HT-29 (cell line): ENCODE measurements at regions not wholly inside any gene's neighbourhood (a gene's known extent, or its start where the extent isn't known, plus 50 kb on each side); places are given as distances from the start of the nearest gene placed in this dataset.

ENCODE experiments used
- DNase-seq: peaks from one replicate; pipeline ENCODE4 v3.0.0-alpha.2; 2015; ENCODE audit warnings: low spot score

DNA sequence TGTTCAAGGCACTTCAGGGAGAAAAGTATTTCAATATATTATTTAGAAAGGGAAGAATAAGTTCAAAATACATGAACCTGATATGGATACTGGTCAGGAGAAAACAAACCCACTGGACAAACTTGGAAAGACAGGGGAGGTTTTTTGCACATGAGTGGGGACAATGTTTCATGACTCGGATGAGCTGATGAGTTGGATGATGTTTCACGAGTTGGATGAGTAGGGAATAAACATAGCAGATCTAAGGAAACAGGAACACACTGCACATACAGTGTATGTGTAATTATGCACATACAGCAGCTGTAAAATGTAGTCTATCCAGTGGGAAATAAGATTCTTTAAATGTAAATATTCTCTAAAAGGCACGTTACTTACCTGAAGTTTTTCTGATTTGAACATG is 682.9 kb upstream of the ADAMTS5 start:
- DNase-seq = no peak

DNA sequence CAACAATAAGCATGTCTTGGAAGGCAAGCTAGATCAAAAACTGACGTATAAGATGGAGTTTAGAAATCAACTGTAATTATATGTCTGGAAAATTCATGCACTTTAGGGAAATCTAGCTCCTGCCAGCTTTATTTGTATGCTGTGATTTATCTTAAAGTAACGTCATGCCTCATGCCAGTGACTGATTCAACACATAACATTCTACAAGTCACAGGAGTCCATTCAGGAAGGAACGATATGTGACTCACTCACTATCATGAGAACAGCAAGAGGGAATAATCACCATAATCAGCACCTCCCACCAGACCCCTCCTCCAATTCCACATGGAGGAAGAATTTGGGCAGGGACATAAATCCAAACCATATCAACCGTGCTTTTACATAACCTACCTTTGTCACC is 682.4 kb upstream of the ADAMTS5 start:
- DNase-seq = no peak

DNA sequence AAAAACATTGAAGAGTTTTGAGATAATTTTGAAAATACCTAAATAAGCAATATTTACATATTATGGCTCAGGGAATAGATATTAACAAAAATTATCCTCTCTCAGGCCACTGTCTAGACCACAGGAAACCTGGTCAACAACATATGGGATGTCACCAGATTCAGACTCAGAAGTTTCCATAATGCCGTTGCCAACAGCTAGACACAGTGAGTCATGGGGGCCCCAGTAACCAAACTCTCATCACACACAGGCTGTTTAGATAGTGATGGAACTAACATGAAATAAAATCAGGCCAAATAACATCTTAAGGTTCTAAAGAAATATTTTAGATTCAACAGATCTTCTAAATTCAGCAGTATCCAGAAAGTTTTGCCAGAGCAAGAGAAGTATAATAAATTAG is 681.7 kb upstream of the ADAMTS5 start:
- DNase-seq = no peak

DNA sequence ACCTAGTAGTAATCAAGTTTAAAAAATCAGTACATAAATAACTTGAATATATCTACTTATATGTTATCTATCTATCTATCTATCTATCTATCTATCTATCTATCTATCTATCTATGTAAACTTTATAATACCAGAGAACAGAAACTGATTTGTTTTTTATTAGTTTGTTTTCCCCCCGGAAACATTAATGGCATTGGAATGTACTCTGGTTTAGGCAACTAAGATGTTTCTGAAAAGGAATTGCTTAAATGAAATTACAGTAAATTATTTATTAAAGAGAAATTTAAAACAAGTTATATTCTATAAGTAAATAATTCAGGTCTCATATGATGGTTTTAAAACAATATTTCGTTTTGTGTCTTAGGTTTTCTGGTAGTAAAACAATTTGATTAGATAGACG is 681.0 kb upstream of the ADAMTS5 start:
- no peak for DNase-seq

DNA sequence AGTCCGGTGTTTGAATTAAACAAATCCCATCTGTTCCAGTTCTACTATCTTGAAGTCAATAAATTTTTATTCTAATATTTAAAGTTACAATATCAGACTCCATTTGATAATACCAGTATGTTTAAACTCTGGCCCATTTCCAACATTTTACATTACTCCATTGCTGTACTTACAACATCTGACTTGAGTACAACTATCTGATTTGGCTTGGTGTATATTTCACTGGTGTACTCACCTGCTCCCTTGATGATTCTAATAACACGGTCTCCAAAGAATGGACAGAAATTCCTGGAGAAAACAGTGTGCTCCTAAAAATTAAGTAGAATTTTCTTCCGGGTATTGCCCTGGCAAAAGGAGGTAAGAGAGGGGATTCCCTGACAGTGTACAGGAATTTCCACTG is 680.5 kb upstream of the ADAMTS5 start:
- DNase-seq = no peak

DNA sequence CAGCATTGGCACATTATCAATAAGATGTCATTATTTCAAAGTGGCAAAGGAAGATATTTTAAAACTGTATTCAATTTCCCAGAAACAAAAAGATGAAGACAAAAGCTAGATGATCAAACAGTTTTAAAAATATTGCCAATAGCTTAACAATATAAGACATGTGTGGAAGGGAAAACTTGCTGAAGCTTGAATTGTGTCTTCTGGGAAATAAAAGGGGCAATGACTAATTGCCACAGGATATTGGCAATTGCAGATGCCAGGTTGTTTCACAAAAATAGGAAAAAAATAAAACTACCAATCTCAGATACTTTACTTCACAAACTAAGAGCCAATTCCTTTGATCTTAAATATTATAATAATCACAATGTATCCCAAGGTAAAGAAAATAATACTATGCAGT is 679.8 kb upstream of the ADAMTS5 start:
- no peak for DNase-seq

DNA sequence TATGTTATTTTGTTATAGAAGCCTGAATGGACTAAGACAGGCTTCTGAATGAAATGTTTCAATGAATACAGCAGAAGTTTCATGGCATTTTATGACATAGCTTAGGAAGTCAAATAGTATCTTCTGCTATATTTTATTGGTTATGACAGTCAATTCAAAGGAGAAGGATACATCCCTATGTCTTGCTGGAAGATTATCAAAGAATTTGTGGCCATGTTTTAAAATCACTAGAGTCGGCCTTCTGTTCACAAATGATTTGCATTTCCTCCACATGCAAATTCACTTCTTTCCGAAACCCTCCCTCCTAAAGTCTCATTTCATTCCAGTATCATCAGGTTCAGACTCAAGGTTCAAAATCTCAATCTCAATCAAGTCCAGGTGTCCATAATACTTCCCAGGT is 679.2 kb upstream of the ADAMTS5 start:
- no peak for DNase-seq

DNA sequence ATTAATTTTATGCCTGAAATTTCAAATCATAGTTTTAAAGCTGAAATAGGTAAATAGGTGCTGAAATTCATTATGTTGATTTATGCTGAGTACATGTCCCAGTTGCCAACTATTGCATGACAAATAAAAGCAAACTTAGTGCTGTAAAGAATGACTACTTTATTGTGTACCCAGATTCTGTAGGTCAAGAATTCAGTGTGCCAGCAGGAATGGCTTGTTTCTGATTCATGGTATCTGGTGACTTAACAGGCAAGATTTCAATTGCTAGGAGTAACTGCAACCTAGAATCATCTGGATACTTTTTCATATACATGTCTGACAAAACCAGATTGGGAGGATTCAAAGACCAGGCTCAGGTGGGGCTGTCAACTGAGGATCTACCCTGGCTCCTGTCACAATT is 678.4 kb upstream of the ADAMTS5 start:
- DNase-seq = no peak

DNA sequence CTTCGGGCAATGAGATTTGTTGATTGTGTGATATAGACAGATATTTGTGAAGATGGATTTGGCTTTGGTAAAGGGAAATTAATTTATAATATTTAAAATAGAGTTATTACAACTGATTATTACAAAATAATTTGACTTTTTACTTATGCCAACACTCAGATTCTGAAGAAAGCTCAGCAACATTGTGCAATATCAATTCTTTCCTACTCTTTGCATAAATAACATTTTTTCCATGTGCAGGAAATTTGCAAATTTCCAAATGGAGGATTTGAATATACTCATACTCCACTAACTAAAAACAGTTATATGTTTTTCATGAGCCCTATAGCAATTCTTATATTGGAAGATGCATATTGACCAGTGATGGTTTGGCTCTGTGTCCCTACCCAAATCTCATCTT is 676.4 kb upstream of the ADAMTS5 start:
- DNase-seq = no peak

DNA sequence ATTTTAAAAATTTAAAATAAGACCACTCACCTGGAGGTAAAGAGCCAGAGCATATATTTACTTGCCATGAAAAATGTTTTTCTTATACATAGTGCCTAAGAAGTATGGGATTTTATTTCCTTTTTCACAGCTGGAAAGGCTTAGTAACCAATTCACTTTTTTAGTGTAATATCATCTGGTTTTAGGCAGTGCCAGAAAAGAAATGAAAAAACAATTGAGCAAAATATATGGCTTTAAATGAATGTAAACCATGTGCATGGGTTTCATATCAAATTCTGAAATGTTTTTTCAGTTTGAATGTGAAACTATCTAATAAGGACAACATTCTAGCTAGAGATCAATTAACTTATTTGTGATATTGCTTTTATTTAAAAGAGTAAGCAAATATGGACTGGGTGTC is 672.4 kb upstream of the ADAMTS5 start:
- no peak for DNase-seq

DNA sequence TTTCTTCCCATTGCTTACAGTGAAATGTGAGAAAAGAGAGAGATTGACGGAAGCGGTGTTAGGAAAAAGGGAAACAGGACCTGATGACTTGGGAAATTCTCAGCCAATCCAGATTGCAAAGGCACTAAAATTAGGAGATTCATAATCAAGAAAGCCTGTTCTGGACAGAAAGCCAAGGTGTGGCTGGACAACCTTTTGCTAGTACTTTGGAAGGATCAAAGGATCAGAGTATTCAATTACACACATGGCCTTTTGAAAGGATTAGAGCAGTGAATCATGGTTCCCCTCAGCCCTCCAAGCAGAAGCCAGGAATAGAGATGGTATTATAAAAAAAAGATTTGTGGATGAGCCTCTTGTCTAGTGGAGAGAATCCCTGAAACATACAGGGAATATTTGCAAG is 669.8 kb upstream of the ADAMTS5 start:
- no peak for DNase-seq

DNA sequence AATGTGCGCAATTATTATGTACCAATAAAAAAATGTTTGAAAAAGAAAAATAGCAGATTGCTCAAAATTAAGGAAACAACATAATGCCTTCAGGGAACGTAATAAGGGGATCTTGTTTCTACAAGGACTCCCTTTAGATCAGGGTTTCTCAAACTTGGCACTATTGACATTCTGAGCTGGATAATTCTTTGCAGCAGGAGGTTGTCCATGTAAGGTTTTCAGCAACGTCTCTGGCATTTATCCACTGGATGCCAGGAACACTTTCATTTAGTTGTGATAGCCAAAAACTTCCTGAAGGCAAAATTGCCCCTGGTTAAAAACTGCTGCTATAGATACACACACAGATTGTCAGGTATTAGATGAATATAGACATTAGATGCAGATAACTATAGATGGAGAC is 666.7 kb upstream of the ADAMTS5 start:
- no peak for DNase-seq

DNA sequence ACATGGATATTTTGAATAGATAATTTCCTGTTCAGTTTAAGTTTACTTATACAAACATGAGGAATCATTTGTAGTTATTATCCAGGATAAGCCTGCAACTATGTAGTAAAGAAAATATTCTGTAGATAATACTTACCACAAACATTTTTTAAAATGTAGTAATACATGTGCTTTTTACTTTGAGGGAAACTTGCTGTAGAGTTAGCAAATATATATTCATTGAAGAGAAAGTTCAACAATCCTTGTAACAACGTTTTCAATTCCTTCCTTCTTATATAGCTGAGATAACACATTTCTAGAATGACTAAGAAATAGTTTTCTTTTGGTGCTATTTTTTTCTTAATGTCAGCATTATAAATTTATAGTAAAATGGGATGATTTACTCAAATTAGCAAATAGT is 664.6 kb upstream of the ADAMTS5 start:
- no peak for DNase-seq

DNA sequence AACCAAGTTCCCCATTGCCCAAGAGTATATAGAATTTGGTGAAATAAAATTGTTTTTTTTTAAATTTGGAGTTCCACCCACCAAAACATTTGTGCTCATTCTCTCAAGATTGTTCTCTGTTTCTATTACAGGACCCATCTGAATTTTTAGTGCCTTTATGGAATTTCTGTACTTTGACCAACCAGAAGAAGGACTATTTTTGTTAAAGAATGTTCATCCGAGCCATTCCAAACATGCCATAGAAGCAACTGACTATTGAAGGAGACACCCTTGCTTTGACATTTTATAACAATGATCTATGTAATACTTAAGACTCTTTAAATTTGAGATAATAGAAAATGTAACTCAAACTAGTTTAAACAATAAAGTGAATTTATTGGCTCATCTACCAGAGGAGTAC is 655.7 kb upstream of the ADAMTS5 start:
- DNase-seq = no peak

DNA sequence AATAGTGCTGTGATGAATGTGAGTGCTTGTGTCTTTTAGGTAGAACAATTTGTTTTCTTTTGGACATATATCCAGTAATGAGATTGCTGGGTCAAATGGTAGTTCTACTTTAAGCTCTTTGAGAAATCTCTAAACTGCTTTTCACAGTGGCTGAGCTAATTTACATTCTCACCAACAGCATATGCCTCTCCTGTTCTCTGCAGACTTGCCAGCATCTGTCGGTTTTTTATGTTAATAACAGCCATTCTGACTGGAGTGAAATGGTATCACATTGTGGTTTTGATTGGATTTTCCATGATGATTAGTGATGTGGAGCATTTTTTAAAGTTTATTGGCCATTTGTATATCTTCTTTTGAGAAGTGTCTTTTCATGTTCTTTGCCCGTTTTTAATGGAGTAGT is 647.3 kb upstream of the ADAMTS5 start:
- no peak for DNase-seq

DNA sequence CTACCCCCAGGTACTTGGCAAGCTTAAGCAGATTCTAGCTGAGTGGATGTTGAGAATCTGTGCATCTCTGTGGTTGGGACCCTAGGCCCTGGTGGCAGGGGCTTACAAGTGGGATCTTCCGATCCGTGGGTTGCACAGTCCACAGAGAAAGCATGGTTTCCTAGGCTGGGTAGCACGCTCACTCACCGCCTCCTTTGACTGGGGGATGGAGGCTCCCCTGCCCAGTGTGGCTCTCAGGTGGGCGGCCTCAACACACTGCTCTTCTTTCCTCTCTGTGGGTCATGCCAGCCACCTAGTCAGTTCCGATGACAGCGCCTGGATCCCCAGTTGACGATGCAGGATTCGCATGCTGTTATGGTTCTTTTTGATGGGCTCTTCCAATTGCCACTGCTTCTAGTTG is 639.5 kb upstream of the ADAMTS5 start:
- DNase-seq = no peak

DNA sequence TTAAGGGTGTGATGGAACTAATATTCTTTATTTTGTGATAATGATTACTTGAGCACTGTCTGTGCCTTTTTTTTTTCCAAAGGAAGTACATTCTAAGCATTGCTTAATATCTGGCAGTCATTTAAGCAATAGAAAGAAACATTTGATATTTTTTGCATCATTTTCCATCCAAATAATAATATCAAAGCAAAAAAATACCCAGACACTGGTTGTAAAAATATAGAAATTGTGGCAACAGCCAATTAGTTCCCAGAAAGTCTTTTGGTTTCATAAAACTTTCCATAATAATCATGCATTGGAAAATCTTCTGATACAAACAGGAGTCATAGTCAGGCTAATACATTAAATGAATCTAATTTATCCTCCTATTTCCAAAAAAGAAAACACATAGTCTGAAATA is 629.3 kb upstream of the ADAMTS5 start:
- DNase-seq = no peak

DNA sequence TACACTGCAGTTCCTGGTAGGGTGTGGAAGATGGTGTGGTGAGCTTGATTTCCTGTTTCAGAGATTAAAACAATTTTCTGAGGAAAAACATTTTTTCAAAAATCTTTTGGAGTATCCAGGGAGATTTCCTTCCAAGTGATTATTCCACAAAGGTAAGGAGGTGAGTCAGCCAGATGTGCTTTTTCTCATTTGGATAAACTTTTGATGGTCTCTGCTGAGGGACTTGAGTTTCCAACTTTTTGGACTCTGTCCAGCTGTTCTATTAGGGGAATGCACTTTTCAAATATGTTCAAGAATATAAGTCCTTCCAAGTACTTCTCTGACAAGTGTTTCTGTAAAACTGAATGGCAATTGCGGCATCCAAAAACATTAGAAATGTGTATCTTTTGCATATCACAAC is 628.8 kb upstream of the ADAMTS5 start:
- no peak for DNase-seq

DNA sequence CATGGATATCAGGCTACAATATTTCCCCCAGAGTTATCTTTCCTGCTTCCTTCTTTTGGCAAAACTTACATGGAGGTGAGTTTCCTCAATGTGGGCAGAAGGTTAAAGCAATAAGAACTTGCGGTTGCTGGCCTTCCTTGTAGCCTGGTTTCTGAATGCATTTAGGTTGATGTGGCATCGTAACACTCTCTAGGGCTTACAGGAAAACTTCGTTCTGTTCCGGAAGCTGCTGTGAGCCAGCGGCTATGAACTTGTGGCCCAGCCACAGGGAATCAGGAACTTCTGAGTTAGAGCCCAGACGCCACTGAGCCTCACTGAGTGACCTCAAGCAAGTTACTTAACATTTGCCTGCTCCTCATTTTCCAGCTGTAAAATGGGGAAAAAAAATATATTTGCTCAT is 623.4 kb upstream of the ADAMTS5 start:
- peak; percentile 44 for DNase-seq

DNA sequence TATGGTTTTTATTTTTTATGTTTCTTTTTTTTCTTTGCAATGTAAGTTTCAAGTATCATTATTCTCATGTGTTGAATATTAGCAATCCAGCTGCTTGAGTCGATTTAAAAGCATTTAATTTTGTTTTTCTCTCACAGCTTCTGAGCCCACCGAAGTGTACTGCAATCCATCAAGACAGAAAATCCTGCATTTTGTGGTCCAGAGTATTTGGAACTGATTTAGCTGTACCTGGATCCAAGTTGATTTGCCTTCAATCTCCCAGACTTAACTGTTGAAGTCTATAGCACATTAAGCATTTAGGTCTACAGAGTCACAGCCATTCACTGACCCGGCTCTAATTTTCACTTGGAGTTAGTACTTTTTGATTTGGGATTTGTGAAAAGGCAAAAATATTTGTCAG is 622.9 kb upstream of the ADAMTS5 start:
- no peak for DNase-seq

DNA sequence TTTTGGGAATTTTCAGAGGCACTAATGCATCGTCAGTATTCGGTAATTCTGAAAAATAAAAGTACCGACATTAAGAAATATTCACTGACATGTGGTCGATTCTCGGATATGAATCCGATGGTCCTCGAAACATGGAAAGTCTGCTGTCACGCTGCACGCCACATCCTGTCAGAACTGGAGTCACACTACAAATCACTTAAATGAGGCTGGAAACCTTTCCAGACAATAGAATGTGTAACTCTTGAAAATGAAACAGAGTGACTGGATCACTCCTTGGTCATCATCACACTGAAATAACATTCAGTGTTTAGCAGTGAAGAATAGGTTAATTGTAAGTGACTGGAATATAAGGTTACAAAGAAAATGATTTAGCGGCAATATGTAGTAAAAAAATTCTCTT is 620.1 kb upstream of the ADAMTS5 start:
- no peak for DNase-seq

DNA sequence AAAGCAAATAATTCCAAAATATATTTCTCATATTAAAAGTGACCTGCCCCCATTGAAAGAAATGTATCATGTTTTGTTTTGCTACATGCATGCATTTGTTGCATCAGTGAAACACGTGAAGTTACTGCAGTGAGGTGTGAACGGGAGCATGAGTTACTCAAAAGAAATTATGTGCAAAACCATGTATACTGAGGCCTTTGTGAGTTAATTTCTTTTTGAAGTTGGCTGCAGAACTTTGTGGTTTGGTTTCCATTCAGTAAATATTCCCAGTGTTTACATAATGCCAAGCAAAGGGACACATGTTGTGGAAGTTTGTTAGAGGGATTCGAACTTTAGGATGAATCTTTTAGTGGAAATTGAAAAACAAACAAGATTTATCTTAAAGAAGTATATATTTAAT is 619.4 kb upstream of the ADAMTS5 start:
- DNase-seq = no peak

DNA sequence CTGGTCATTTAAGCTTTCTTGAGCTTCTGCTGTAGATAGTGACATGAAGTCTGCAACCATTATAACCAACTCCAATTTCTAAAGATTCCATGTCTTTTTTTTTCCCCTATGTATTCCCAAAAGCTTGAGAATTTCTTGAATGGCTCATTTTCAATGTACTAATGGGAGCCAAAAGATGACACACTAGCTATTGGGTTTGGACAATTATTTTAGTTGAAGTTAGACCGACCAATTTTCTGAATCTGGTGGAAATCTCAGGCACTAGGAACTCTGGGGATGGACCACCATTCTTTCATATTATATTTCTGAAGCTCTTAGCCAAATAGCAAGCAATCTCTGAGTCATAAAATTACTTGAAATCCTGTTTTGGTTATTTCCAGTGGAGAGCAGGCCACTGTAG is 617.4 kb upstream of the ADAMTS5 start:
- no peak for DNase-seq

DNA sequence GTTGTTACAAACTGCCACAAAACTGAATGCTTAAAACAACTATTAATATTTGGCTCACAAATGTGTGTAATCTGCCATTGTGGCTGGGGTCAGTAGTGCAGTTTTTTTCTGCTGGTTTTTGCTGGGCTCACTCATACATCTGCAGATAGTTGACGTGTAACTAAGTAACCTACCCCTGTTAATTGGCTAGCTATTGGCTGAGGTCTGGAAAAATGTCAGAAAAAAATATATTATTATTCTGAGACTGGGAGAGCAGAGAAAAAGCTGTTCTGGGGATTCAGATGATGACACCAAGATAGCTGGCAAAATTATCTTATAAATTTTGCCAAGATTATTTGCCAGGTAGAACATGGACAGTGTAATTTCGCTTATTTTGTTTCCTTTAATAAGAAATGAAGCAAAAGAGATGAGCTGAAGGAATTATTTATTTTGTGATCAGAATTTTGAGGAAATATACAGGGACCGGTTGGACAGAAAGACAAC is 616.1 kb upstream of the ADAMTS5 start:
- DNase-seq = no peak
